COR-L47 (cell line): ENCODE measurements at regions not wholly inside any gene's neighbourhood (a gene's known extent, or its start where the extent isn't known, plus 50 kb on each side); places are given as distances from the start of the nearest gene placed in this dataset.

Experiments used
- DNase-seq: peaks from one replicate; lab custom pipeline; 2025; lab: John Stamatoyannopoulos, UW

- no peak for DNase-seq
Observed at GRCh38 chr16:79297296-79297695, 303.2 kb downstream of the MAF start.

- DNase-seq: no peak
Observed at GRCh38 chr16:79296491-79296890, 304.0 kb downstream of the MAF start.

- DNase-seq: no peak
Observed at GRCh38 chr16:79295746-79296145, 304.8 kb downstream of the MAF start.

DNA sequence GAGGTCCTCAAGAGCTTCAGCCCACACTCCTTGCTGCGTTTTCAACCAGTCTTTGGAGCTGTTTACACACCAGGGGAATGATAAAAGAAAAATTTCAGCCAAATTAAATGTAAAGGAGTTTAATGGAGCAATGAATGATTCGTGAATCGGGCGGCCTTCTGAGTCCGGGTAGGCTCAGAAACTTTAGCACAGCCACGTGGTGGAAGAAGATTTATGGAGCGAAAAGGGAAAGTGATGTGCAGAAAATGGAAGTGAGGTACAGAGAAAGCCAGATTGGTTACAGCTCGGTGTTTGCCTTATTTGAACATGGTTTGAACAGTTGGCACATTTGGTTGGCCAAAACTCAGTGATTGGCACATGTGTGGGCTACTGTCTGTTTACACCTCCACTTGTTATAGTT lies 305.4 kb downstream of the MAF start:
- DNase-seq: no peak

GRCh38 chr16:79294568-79294967 lies 306.0 kb downstream of the MAF start:
- DNase-seq: no peak

DNA sequence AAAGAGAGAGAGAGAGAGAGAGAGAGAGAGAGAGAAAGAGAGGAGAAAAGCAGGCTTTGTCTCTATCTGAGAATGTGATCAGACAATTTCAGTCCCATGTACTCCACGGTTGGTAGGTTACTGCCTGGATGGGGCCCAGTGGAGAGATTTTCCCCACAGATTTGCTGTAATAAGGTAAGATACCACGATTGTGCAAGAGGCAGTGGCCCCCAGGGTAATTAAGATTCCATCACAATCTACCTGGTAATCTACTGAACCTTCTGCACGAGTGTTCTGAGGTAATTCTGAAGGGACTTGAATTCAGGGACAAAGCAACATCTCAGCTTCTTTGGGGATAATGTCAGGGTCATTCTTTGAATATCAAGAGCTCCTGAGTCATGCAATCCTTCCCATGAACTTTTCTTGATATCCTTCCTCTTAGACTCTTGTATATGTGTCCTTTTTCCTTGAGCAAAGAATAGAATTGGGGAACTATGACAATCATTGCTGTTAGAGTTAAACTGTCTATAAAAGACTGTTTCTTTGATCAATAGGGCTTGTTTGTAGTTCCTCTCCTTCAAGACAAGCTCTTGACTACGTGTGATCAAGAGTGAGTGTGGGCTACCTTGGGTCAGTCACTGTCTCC lies 306.6 kb downstream of the MAF start:
- no peak for DNase-seq

DNA sequence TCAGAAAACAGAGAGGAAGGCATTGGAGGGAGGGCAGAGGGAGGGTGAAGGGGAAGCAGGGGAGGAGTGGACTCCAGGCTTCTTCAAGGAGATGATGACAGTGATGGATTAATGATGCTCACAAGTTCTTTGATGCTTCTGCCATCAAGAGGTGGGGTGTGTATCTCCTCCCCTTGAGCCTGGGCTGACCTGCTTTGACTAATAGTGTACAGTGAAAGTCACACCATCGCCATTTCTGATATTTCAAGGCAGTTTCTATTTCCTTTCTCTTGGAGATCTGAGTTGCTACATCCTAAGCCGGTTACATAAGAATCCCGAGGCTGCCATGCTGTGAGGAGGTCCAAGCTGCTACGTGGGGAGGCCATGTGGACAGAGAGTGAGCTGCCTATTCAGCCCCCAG lies 312.5 kb downstream of the MAF start:
- no peak for DNase-seq

DNA sequence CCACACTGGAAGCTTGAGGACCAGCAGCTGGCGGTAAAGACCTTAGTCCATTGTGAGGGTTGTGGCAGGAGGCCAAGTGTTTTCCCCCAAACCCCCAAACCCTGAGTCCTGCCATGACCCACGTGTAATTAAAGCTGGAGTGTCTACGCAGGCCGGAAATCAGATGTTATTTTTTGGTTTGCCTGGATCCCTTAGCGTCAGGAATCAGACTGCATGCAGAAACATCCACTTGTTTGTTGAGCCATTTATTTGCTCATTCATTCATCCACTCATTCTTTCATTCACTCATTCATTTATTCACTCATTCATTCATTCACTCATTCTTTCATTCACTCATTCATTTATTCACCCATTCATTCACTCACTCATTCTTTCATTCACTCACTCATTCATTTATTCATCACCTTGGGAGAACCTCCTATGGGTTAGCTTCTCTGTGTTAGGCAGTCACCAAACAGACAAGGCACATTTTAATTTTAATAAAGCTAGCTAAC lies 313.1 kb downstream of the MAF start:
- DNase-seq: peak; percentile 75

DNA sequence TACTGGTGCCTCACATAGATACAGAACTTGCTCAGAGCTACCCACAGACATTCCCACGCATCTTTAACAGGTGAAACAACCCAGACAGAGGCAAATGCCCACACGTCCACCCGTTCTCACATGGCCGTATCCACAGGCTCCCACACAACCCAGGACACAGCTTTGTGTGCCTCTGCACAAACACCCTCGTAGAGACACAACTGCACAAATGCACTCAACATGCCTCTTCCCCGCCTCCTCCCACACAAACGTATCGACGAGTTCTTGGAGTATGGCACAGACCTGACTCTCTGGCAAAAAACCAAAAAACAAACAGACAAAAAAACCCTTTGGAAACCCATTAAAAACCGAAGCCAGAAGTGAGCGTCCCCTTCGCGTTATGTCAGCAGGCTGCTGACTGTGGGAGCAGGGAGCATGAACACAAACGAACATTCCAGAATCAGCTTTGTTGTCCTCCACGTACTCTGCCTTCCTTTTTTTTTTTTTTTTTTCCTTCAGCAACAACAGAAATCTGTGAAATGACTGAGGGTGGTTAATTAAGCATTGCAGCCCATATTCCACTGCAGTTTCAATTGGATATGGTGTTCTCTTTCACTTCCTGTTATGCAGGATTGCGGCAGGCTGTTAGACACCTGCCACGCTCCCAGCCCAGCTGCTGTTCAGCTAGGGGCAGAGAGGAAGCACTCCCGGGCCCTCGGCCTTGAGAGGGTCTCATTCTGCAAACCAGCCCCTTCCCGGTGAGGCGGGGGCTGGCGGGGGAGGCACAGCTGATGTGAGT lies 313.7 kb downstream of the MAF start:
- DNase-seq: peak; percentile 75

- DNase-seq: no peak
Observed at GRCh38 chr16:79284766-79285165, 315.8 kb downstream of the MAF start.

GRCh38 chr16:79283578-79283977 lies 317.0 kb downstream of the MAF start:
- DNase-seq: no peak

DNA sequence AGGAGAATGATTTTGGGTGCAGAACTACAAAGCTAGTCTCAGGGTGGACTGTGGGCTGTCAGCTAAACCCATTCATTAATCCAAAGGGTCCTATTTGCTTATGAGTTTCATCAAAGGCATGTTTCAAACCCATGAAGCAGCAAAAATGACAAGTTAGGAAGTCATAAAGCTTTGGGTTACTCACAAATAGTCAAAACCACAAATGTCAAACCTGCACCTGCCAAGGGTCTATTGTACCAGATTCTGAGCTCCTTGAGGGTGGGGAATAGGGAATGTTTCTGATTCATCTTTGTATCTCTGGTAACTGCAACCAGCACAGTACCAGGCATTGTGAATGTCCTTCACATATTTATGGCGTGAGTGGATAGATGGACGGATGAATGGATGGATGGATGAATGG lies 317.7 kb downstream of the MAF start:
- no peak for DNase-seq

DNA sequence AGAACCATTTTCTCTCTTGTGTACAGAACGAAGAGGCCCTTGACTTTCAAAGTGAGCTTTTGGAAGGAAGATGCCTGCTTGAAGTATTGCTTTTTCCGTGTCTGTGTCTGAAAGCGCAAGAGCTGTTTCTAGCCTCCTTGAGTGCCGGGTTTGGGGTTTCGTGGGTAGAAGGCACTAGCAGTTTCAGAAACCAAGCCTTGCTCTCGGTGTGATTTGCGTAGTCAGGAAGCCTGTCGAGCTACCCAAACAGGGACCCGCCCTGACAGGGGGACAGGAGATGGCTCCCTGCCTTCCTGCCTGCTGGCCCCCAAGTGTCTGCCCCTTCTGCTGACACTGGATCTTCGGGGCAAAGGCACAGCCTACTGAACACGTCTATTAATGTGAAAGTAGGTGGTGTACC lies 322.0 kb downstream of the MAF start:
- no peak for DNase-seq

- DNase-seq: no peak
Observed at GRCh38 chr16:79276501-79276900, 324.0 kb downstream of the MAF start.

DNA sequence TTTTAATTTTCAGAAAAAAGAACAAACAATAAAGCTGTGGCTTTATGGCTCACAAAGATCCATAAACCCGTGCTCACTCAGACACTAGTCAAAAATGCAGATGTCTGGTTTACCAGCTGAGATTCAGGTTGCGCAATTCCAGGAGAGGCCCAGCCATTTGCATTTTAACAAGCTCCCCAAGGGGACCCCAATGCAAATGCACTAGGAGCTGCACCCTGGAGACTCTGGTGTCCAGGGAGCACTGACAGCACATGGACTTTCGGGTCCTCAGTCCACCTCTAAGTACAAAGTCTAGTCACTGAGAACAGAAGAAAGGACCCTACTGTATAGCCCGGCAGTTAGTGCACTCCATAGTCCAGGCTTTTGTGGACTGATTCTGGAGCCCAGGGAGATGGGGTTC lies 326.3 kb downstream of the MAF start:
- no peak for DNase-seq

DNA sequence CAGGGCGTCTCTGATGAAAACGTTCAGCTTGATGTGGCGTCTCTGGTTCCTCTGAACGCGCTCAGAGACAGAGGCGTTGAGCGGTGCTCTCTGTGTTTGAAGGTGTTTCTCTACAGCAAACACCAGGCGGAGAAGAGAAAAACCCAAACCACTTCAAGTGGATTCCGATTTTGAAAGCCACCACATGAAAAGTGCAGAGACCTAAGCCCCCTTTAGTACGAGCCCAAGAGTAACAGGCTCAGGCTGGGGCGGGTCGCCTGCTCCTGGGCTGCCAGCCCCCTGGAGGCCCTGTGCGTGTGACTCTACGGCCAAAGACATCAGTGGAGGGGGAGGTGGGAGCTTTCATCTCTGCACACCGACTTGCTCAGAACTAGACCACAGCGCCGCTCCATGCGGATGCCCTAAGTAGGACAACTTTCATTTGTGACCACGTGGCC lies 328.4 kb downstream of the MAF start:
- DNase-seq: no peak

DNA sequence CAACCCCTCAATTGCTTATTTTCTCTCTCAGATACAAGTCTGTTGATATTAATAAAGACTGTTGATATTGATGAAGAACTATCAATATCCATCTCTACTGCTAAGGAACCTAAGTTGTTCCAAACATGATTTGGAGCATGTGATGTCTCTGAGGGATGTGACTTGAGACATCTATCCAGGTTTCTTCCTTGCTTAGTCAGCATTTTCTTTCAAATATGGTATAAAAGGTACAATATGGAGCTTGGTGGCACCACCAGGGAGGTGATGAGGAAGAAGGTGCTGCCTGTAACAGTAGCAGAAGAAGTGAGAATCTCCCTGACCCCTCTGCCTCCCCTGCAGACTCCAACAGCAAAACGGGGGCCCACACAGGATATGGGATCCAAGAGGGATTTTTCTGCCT lies 329.0 kb downstream of the MAF start:
- no peak for DNase-seq

- no peak for DNase-seq
Observed at GRCh38 chr16:79270011-79270410, 330.5 kb downstream of the MAF start.

- no peak for DNase-seq
Observed at GRCh38 chr16:79269211-79269863, 331.2 kb downstream of the MAF start.

DNA sequence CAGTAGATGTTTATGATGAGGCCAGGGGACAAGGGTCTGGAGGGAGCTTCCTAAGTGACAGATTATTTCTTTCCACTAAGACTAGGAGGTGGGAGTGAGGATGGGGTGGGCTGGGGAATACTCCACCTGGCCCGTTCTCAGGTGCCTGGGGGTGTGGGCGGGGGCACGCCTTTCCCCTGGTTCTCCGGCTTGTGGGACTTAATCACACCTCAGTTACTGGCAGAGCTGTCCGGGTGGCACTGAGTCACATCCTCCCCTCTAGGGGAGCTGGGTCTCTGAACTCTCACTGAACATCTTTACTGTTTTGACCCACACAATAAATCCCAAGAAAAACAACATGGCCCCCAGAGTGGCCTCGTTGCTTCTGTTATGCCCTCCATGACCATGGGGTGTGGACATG lies 332.8 kb downstream of the MAF start:
- no peak for DNase-seq

GRCh38 chr16:79267146-79267545 lies 333.4 kb downstream of the MAF start:
- no peak for DNase-seq

GRCh38 chr16:79265701-79266100 lies 334.8 kb downstream of the MAF start:
- no peak for DNase-seq

- no peak for DNase-seq
Observed at GRCh38 chr16:79265196-79265595, 335.3 kb downstream of the MAF start.
